ENCODE measurements at regions not wholly inside any gene's neighbourhood (a gene's known extent, or its start where the extent isn't known, plus 50 kb on each side); places are given as distances from the start of the nearest gene placed in this dataset.

GRCh38 chr4:174438711-174439110, 83.6 kb downstream of the HPGD start:
- Histone ChIP-seq H3K4me3 (no peak overlapping the region), H3K4me1 (no peaks in the 10 kb centered on the region), H3K36me3 (replicated peaks) (no peaks in the 10 kb centered on the region), H3K27me3 (ENCODE audit: low read depth) (no peaks in the 10 kb centered on the region), H3K9me3 (no peaks in the 10 kb centered on the region)
- no peak for DNase-seq (ENCODE audit: low spot score in 2 of 2)
- in situ Hi-C loops (cut with MboI; ENCODE audit: low sequenced_read_pairs), result no loop called here

GRCh38 chr4:174437749-174438148, 84.5 kb downstream of the HPGD start:
- H3K4me3 ChIP-seq, result no peak overlapping the region
- no peaks in the 10 kb centered on the region for H3K27me3 ChIP-seq (ENCODE audit: low read depth)
- H3K36me3 ChIP-seq (replicated peaks), result no peaks in the 10 kb centered on the region
- no peak for DNase-seq (ENCODE audit: low spot score in 2 of 2)
- H3K9me3 ChIP-seq, result no peaks in the 10 kb centered on the region
- in situ Hi-C loops (cut with MboI; ENCODE audit: low sequenced_read_pairs), result no loop called here
- no peaks in the 10 kb centered on the region for H3K4me1 ChIP-seq

DNA sequence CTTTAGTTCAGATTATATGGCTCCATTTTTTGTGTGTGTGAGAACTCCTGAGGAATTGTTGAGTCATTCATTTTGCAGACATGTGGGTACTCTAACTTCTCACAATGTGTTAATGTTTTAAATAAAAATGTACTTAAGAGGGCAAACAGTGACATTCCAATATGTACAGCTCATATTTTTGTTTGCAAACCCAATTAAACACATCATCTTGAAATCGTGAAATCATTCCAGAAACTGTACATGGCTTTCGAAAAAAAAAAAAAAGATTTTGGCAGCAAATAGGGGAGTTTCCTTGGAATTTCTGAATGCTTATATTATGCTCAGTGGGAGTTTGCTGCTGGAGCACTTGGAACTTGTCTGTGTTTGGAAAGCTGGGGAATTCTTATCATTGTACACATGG, 85.0 kb downstream of the HPGD start:
- H3K9me3 ChIP-seq, result no peaks in the 10 kb centered on the region
- H3K27me3 ChIP-seq (ENCODE audit: low read depth), result no peaks in the 10 kb centered on the region
- in situ Hi-C loops (cut with MboI; ENCODE audit: low sequenced_read_pairs), result no loop called here
- H3K4me1 ChIP-seq, result no peaks in the 10 kb centered on the region
- H3K4me3 ChIP-seq, result no peak overlapping the region
- H3K36me3 ChIP-seq (replicated peaks), result no peaks in the 10 kb centered on the region
- DNase-seq (ENCODE audit: low spot score in 2 of 2), result no peak

GRCh38 chr4:174436377-174436776, 85.9 kb downstream of the HPGD start:
- Histone ChIP-seq H3K36me3 (replicated peaks) (no peaks in the 10 kb centered on the region), H3K27me3 (ENCODE audit: low read depth) (no peaks in the 10 kb centered on the region), H3K4me1 (no peaks in the 10 kb centered on the region), H3K9me3 (no peaks in the 10 kb centered on the region), H3K4me3 (no peak overlapping the region)
- no peak for DNase-seq (ENCODE audit: low spot score in 2 of 2)
- in situ Hi-C loops (cut with MboI; ENCODE audit: low sequenced_read_pairs), result no loop called here

DNA sequence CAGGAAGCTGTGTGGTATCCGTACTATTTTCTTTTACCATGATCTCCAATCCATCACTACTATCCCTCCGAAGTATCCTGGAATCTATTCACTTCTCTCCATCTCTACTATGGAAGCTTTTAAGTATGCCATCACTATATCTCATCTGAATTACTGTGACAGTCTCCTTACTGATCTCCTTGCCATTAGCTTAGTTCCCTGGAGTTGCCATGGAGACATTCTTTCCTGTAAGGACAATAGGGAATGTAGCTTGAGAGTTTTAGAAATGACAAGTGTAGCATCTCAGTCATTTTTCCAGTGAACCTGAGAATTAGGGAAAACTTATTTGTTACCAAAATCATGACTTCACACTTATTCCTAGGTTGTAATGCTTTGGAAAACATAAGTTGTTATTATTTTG, 86.3 kb downstream of the HPGD start:
- Histone ChIP-seq H3K9me3 (no peaks in the 10 kb centered on the region), H3K27me3 (ENCODE audit: low read depth) (no peaks in the 10 kb centered on the region), H3K4me1 (no peaks in the 10 kb centered on the region), H3K36me3 (replicated peaks) (no peaks in the 10 kb centered on the region), H3K4me3 (no peak overlapping the region)
- DNase-seq (ENCODE audit: low spot score in 2 of 2), result no peak
- in situ Hi-C loops (cut with MboI; ENCODE audit: low sequenced_read_pairs), result no loop called here

- no peak for DNase-seq (ENCODE audit: low spot score in 2 of 2)
- Histone ChIP-seq H3K4me1 (no peaks in the 10 kb centered on the region), H3K9me3 (no peaks in the 10 kb centered on the region), H3K36me3 (replicated peaks) (no peaks in the 10 kb centered on the region), H3K27me3 (ENCODE audit: low read depth) (no peaks in the 10 kb centered on the region), H3K4me3 (no peak overlapping the region)
- in situ Hi-C loops (cut with MboI; ENCODE audit: low sequenced_read_pairs), result no loop called here
These were observed 87.8 kb downstream of the HPGD start for GRCh38 chr4:174434455-174434854.

GRCh38 chr4:174430576-174430975, 91.7 kb downstream of the HPGD start:
- Histone ChIP-seq H3K27me3 (ENCODE audit: low read depth) (no peaks in the 10 kb centered on the region), H3K4me3 (no peak overlapping the region), H3K9me3 (no peaks in the 10 kb centered on the region), H3K4me1 (no peaks in the 10 kb centered on the region), H3K36me3 (replicated peaks) (no peaks in the 10 kb centered on the region)
- DNase-seq (ENCODE audit: low spot score in 2 of 2), result no peak
- in situ Hi-C loops (cut with MboI; ENCODE audit: low sequenced_read_pairs), result no loop called here

- H3K27me3 ChIP-seq (ENCODE audit: low read depth), result no peaks in the 10 kb centered on the region
- in situ Hi-C loops (cut with MboI; ENCODE audit: low sequenced_read_pairs), result no loop called here
- no peaks in the 10 kb centered on the region for H3K4me1 ChIP-seq
- no peaks in the 10 kb centered on the region for H3K36me3 ChIP-seq (replicated peaks)
- no peak overlapping the region for H3K4me3 ChIP-seq
- no peaks in the 10 kb centered on the region for H3K9me3 ChIP-seq
- no peak for DNase-seq (ENCODE audit: low spot score in 2 of 2)
These were observed 92.4 kb downstream of the HPGD start for GRCh38 chr4:174429701-174430410.

DNA sequence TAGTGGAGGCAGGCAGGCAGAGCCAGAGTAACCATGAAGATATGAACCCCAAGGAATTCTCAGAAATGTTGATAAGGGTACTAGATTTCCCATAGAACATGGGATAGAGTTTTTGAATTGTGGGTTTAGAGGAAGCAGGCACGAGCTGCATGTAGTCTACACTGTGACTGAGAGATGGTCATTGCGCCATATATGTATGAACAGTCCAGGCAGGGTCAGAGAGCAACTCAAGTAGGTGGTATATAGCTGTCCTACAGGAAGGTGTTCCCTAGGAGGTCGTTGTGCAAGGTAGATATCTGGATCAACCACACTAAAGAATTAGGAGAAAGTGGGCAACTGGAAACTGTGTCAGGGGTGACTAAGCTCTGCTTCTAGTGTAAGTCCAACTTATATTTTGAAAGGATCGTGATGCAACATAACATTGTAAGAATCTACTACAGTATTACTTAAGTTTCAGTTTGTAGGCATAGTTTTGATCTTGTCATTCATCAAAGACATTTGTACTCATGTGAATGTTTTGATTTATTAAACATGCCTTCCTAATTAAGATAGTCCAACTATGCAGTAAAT, 94.6 kb downstream of the HPGD start:
- DNase-seq (ENCODE audit: low spot score in 2 of 2), result no peak
- no peaks in the 10 kb centered on the region for H3K36me3 ChIP-seq (replicated peaks)
- in situ Hi-C loops (cut with MboI; ENCODE audit: low sequenced_read_pairs), result no loop called here
- H3K4me3 ChIP-seq, result no peak overlapping the region
- H3K27me3 ChIP-seq (ENCODE audit: low read depth), result no peaks in the 10 kb centered on the region
- H3K9me3 ChIP-seq, result no peaks in the 10 kb centered on the region
- H3K4me1 ChIP-seq, result no peaks in the 10 kb centered on the region

GRCh38 chr4:174425669-174426068, 96.6 kb downstream of the HPGD start:
- in situ Hi-C loops (cut with MboI; ENCODE audit: low sequenced_read_pairs), result no loop called here
- Histone ChIP-seq H3K27me3 (ENCODE audit: low read depth) (no peaks in the 10 kb centered on the region), H3K36me3 (replicated peaks) (no peaks in the 10 kb centered on the region), H3K9me3 (no peaks in the 10 kb centered on the region), H3K4me1 (no peaks in the 10 kb centered on the region), H3K4me3 (no peak overlapping the region)
- DNase-seq (ENCODE audit: low spot score in 2 of 2), result no peak

DNA sequence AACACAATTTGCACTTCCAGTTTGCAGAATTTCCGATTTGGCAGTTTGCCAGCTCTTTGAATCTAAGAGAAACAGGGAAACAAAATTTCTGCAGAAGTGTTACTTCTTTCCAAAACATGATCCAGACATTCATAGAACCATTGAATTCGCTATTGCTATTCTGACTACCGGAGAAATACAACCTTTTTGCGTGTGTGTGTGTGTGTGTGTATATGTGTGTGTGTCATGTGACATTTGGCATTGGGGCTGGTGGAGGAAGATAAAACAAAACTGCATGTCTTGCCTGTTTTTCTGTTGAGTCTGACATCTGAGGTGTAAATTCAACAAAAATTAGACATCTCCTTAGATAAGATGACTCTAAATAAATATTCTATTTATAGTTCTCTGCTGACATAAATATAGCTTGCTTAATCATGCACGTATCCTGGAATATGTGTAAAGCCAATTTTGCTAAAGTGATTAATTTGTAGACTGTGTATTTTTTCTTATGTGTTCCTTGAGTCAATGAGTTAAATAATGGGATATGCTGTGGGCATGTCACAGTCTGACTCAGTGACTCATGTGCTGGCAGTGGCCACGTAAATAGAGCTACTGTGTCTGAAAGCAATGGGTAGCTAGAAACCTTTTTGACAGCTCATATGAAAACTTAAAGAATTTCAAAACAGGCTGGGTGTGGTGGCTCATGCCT, 98.9 kb downstream of the HPGD start:
- DNase-seq (ENCODE audit: low spot score in 2 of 2), result peak in 1 of 2 experiments; percentile 21
- Histone ChIP-seq H3K4me1 (peaks cover 5% of the 10 kb centered on the region), H3K4me3 (no peak overlapping the region), H3K9me3 (no peaks in the 10 kb centered on the region), H3K36me3 (replicated peaks) (no peaks in the 10 kb centered on the region), H3K27me3 (ENCODE audit: low read depth) (no peaks in the 10 kb centered on the region)
- in situ Hi-C loops (cut with MboI; ENCODE audit: low sequenced_read_pairs), result no loop called here

- DNase-seq (ENCODE audit: low spot score in 2 of 2), result no peak
- in situ Hi-C loops (cut with MboI; ENCODE audit: low sequenced_read_pairs), result no loop called here
These were observed 99.4 kb downstream of the HPGD start for GRCh38 chr4:174422893-174423256.

GRCh38 chr4:174420316-174420715, 102.0 kb downstream of the HPGD start:
- DNase-seq (ENCODE audit: low spot score in 2 of 2), result no peak
- Histone ChIP-seq H3K27me3 (ENCODE audit: low read depth) (no peaks in the 10 kb centered on the region), H3K36me3 (replicated peaks) (no peaks in the 10 kb centered on the region), H3K4me1 (peaks cover 5% of the 10 kb centered on the region), H3K9me3 (no peaks in the 10 kb centered on the region), H3K4me3 (no peak overlapping the region)
- in situ Hi-C loops (cut with MboI; ENCODE audit: low sequenced_read_pairs), result no loop called here

More at GRCh38 chr4:174422893-174423256, 99.4 kb downstream of the HPGD start:
- Histone ChIP-seq H3K27me3 (ENCODE audit: low read depth) (no peaks in the 10 kb centered on the region), H3K36me3 (replicated peaks) (no peaks in the 10 kb centered on the region), H3K4me3 (no peak overlapping the region), H3K4me1 (peaks cover 5% of the 10 kb centered on the region), H3K9me3 (no peaks in the 10 kb centered on the region)

GRCh38 chr4:174418640-174419212, 103.6 kb downstream of the HPGD start:
- no peaks in the 10 kb centered on the region for H3K36me3 ChIP-seq (replicated peaks)
- no peaks in the 10 kb centered on the region for H3K27me3 ChIP-seq (ENCODE audit: low read depth)
- H3K9me3 ChIP-seq, result no peaks in the 10 kb centered on the region
- no peak overlapping the region for H3K4me3 ChIP-seq
- in situ Hi-C loops (cut with MboI; ENCODE audit: low sequenced_read_pairs), result no loop called here
- DNase-seq (ENCODE audit: low spot score in 2 of 2), result no peak
- peaks cover 5% of the 10 kb centered on the region for H3K4me1 ChIP-seq
